Breast epithelium (tissue), 3 donors: ENCODE measurements at regions not wholly inside any gene's neighbourhood (a gene's known extent, or its start where the extent isn't known, plus 50 kb on each side); places are given as distances from the start of the nearest gene placed in this dataset.

Source experiments
- POLR2A ChIP-seq: fragments of 450-650 bp; IDR thresholded peaks from one replicate; pipeline ENCODE4 v1.6.1; 2016; ENCODE audit warnings: antibody characterized with exemption, mild to moderate bottlenecking, moderate library complexity
- POLR2AphosphoS5 ChIP-seq, 3 donors: sonication (generic); formaldehyde crosslinking; IDR thresholded peaks; one replicate each; pipeline ENCODE4 v1.6.1; 2017; ENCODE audit warnings: antibody characterized with exemption in 3 of 3
- TF ChIP-seq, protein P1 (sequence below), 3 donors: fragments of 450-650 bp; IDR thresholded peaks; one replicate each; pipeline ENCODE4 v1.5.1; 2016 to 2017; ENCODE audit warnings: antibody characterized with exemption in 3 of 3, mild to moderate bottlenecking in 3 of 3, moderate library complexity in 3 of 3

DNA sequence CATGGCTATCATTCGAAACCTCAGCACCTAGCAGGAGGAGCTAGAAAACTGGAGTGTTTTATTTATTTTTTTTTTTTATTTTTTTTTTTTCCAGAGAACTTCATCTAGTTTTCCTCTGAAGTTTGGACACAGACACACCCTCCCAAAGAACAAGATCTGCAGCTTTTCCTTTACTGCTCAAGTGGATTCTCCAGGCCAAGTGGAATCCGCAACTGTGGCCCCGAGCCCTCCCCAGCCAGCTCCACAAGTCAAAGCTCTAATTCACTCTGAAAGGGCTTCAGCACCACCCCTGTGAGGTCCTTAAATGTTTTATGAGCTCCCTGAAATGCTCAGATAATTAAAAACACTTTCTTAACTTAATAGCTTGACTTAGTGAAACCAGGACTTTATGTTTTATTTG is 332.1 kb upstream of the DYNLRB2 start:
- TF ChIP-seq, protein P1, sequence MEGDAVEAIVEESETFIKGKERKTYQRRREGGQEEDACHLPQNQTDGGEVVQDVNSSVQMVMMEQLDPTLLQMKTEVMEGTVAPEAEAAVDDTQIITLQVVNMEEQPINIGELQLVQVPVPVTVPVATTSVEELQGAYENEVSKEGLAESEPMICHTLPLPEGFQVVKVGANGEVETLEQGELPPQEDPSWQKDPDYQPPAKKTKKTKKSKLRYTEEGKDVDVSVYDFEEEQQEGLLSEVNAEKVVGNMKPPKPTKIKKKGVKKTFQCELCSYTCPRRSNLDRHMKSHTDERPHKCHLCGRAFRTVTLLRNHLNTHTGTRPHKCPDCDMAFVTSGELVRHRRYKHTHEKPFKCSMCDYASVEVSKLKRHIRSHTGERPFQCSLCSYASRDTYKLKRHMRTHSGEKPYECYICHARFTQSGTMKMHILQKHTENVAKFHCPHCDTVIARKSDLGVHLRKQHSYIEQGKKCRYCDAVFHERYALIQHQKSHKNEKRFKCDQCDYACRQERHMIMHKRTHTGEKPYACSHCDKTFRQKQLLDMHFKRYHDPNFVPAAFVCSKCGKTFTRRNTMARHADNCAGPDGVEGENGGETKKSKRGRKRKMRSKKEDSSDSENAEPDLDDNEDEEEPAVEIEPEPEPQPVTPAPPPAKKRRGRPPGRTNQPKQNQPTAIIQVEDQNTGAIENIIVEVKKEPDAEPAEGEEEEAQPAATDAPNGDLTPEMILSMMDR (IDR thresholded peaks at IDR 0.05) = no peak
- TF ChIP-seq POLR2A = no peak
- TF ChIP-seq POLR2AphosphoS5 (IDR thresholded peaks at IDR 0.05) = no peak
